ENCODE measurements at regions not wholly inside any gene's neighbourhood (a gene's known extent, or its start where the extent isn't known, plus 50 kb on each side); places are given as distances from the start of the nearest gene placed in this dataset.

GRCh38 chr14:22194664-22195063, 394.4 kb downstream of the DAD1 start:
- H3K27me3 ChIP-seq (ENCODE audit: insufficient read depth, insufficient read length) = no peaks in the 10 kb centered on the region
- no peaks in the 10 kb centered on the region for H3K4me1 ChIP-seq (ENCODE audit: insufficient read depth, insufficient read length)
- no peak overlapping the region for H3K4me3 ChIP-seq (ENCODE audit: insufficient read length, low read depth)
- peaks cover 6% of the 10 kb centered on the region; the same call in 1 of the 2 replicates for H3K9me3 ChIP-seq (ENCODE audit: insufficient read depth, low read length)
- TF ChIP-seq YY1 (IDR thresholded peaks at IDR 0.05; ENCODE audit: insufficient read depth, insufficient read length) = no peak
- TF ChIP-seq ZNF274 (IDR thresholded peaks at IDR 0.05; ENCODE audit: low read depth, low read length) = no peak
- no peak for TF ChIP-seq SUZ12 (IDR thresholded peaks at IDR 0.05; ENCODE audit: extremely low read depth, insufficient read depth, insufficient read length)
- no peak for DNase-seq (ENCODE audit: low read depth, low spot score)
- no peak overlapping the region for H3K9ac ChIP-seq (ENCODE audit: insufficient read length, low read depth)
- H3K36me3 ChIP-seq (ENCODE audit: insufficient read depth, insufficient read length, low read length) = no peaks in the 10 kb centered on the region

DNA sequence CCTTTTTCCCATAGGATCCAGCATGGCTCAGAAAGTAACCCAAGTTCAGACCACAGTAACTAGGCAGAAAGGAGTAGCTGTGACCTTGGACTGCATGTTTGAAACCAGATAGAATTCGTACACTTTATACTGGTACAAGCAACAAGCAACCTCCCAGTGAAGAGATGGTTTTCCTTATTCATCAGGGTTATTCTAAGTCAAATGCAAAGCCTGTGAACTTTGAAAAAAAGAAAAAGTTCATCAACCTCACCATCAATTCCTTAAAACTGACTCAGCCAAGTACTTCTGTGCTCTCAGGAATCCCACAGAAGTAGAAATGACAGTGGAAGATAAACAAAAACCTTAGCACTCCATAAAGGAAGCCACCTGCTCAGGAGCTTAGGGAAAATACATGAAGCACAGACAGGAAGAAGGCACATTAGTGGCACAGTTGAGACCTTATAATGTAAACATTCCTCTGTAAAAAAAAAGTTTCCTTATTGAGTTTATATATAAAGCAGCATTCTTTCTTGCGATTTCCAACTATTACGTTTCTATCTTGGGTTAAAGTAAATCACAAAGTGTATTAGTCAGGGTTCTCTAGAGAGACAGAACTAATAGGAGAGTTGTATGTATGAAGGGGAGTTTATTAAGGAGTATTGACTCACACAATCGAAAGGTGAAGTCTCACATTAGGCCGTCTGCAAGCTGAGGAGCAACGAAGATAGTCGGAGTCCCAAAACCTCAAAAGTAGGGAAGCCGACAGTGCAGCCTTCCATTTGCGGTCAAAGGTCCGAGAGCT, 398.4 kb downstream of the DAD1 start:
- Histone ChIP-seq H3K9ac (ENCODE audit: insufficient read length, low read depth) (no peak overlapping the region), H3K4me3 (ENCODE audit: insufficient read length, low read depth) (no peak overlapping the region), H3K36me3 (ENCODE audit: insufficient read depth, insufficient read length, low read length) (no peaks in the 10 kb centered on the region), H3K27me3 (ENCODE audit: insufficient read depth, insufficient read length) (no peaks in the 10 kb centered on the region), H3K9me3 (ENCODE audit: insufficient read depth, low read length) (no peaks in the 10 kb centered on the region), H3K4me1 (ENCODE audit: insufficient read depth, insufficient read length) (no peaks in the 10 kb centered on the region)
- DNase-seq (ENCODE audit: low read depth, low spot score) = no peak
- TF ChIP-seq ZNF274 (IDR thresholded peaks at IDR 0.05; ENCODE audit: low read depth, low read length) (no peak), SUZ12 (IDR thresholded peaks at IDR 0.05; ENCODE audit: extremely low read depth, insufficient read depth, insufficient read length) (no peak), YY1 (IDR thresholded peaks at IDR 0.05; ENCODE audit: insufficient read depth, insufficient read length) (no peak)

- H3K9me3 ChIP-seq (ENCODE audit: insufficient read depth, low read length) = no peaks in the 10 kb centered on the region
- no peaks in the 10 kb centered on the region for H3K36me3 ChIP-seq (ENCODE audit: insufficient read depth, insufficient read length, low read length)
- TF ChIP-seq SUZ12 (IDR thresholded peaks at IDR 0.05; ENCODE audit: extremely low read depth, insufficient read depth, insufficient read length) (no peak), ZNF274 (IDR thresholded peaks at IDR 0.05; ENCODE audit: low read depth, low read length) (no peak), YY1 (IDR thresholded peaks at IDR 0.05; ENCODE audit: insufficient read depth, insufficient read length) (no peak)
- no peak overlapping the region for H3K9ac ChIP-seq (ENCODE audit: insufficient read length, low read depth)
- no peak overlapping the region for H3K4me3 ChIP-seq (ENCODE audit: insufficient read length, low read depth)
- DNase-seq (ENCODE audit: low read depth, low spot score) = no peak
- no peaks in the 10 kb centered on the region for H3K4me1 ChIP-seq (ENCODE audit: insufficient read depth, insufficient read length)
- H3K27me3 ChIP-seq (ENCODE audit: insufficient read depth, insufficient read length) = no peaks in the 10 kb centered on the region
Observed at GRCh38 chr14:22189881-22190280, 399.1 kb downstream of the DAD1 start.

GRCh38 chr14:22188318-22188717, 400.7 kb downstream of the DAD1 start:
- no peak for TF ChIP-seq YY1 (IDR thresholded peaks at IDR 0.05; ENCODE audit: insufficient read depth, insufficient read length)
- Histone ChIP-seq H3K4me3 (ENCODE audit: insufficient read length, low read depth) (no peak overlapping the region), H3K36me3 (ENCODE audit: insufficient read depth, insufficient read length, low read length) (no peaks in the 10 kb centered on the region), H3K27me3 (ENCODE audit: insufficient read depth, insufficient read length) (no peaks in the 10 kb centered on the region), H3K9ac (ENCODE audit: insufficient read length, low read depth) (no peak overlapping the region), H3K9me3 (ENCODE audit: insufficient read depth, low read length) (no peaks in the 10 kb centered on the region), H3K4me1 (ENCODE audit: insufficient read depth, insufficient read length) (no peaks in the 10 kb centered on the region)
- DNase-seq (ENCODE audit: low read depth, low spot score) = no peak

DNA sequence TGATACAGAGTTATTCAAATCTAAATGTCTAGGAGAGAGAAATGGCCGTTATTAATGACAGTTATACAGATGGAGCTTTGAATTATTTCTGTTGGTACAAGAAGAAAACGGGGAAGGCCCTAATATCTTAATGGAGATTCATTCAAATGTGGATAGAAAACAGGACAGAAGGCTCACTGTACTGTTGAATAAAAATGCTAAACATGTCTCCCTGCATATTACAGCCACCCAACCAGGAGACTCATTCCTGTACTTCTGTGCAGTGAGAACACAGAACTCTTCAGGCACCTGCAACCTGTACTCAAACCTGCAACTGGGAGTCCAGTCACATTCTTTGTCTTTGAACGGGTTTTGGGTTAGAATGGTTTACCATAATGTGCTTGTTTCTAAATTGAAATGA, 403.2 kb downstream of the DAD1 start:
- no peak overlapping the region for H3K4me3 ChIP-seq (ENCODE audit: insufficient read length, low read depth)
- H3K9ac ChIP-seq (ENCODE audit: insufficient read length, low read depth) = no peak overlapping the region
- H3K9me3 ChIP-seq (ENCODE audit: insufficient read depth, low read length) = no peaks in the 10 kb centered on the region
- no peaks in the 10 kb centered on the region for H3K4me1 ChIP-seq (ENCODE audit: insufficient read depth, insufficient read length)
- DNase-seq (ENCODE audit: low read depth, low spot score) = no peak
- H3K27me3 ChIP-seq (ENCODE audit: insufficient read depth, insufficient read length) = no peaks in the 10 kb centered on the region
- TF ChIP-seq YY1 (IDR thresholded peaks at IDR 0.05; ENCODE audit: insufficient read depth, insufficient read length) (no peak), SUZ12 (IDR thresholded peaks at IDR 0.05; ENCODE audit: extremely low read depth, insufficient read depth, insufficient read length) (no peak), ZNF274 (IDR thresholded peaks at IDR 0.05; ENCODE audit: low read depth, low read length) (no peak)
- H3K36me3 ChIP-seq (ENCODE audit: insufficient read depth, insufficient read length, low read length) = no peaks in the 10 kb centered on the region

DNA sequence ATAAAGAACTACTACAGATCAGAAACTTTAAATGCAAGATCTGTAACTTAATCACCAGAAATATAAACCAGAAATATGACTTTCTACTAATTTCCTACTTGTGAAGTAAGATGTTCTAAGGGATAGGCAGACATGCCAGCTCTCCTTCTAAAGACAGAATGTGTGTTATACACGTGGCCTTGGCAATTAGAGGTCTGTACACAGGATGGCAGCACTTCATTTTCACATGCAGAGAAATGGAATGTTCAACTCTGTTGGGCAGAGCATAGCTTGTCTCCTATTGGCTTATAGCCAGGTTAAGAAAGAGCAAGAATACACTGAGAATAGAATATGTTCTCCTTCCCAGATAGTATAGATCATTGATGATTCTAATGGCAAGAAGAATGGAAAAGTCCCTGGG, 403.8 kb downstream of the DAD1 start:
- H3K27me3 ChIP-seq (ENCODE audit: insufficient read depth, insufficient read length) = no peaks in the 10 kb centered on the region
- no peak overlapping the region for H3K4me3 ChIP-seq (ENCODE audit: insufficient read length, low read depth)
- no peaks in the 10 kb centered on the region for H3K9me3 ChIP-seq (ENCODE audit: insufficient read depth, low read length)
- TF ChIP-seq ZNF274 (IDR thresholded peaks at IDR 0.05; ENCODE audit: low read depth, low read length) (no peak), YY1 (IDR thresholded peaks at IDR 0.05; ENCODE audit: insufficient read depth, insufficient read length) (no peak), SUZ12 (IDR thresholded peaks at IDR 0.05; ENCODE audit: extremely low read depth, insufficient read depth, insufficient read length) (no peak)
- H3K9ac ChIP-seq (ENCODE audit: insufficient read length, low read depth) = no peak overlapping the region
- no peaks in the 10 kb centered on the region for H3K36me3 ChIP-seq (ENCODE audit: insufficient read depth, insufficient read length, low read length)
- H3K4me1 ChIP-seq (ENCODE audit: insufficient read depth, insufficient read length) = no peaks in the 10 kb centered on the region
- DNase-seq (ENCODE audit: low read depth, low spot score) = no peak

GRCh38 chr14:22184830-22185168, 404.2 kb downstream of the DAD1 start:
- H3K9me3 ChIP-seq (ENCODE audit: insufficient read depth, low read length) = no peaks in the 10 kb centered on the region
- no peak for DNase-seq (ENCODE audit: low read depth, low spot score)
- no peaks in the 10 kb centered on the region for H3K27me3 ChIP-seq (ENCODE audit: insufficient read depth, insufficient read length)
- H3K4me3 ChIP-seq (ENCODE audit: insufficient read length, low read depth) = no peak overlapping the region
- H3K4me1 ChIP-seq (ENCODE audit: insufficient read depth, insufficient read length) = no peaks in the 10 kb centered on the region
- no peak overlapping the region for H3K9ac ChIP-seq (ENCODE audit: insufficient read length, low read depth)
- TF ChIP-seq YY1 (IDR thresholded peaks at IDR 0.05; ENCODE audit: insufficient read depth, insufficient read length) (no peak), SUZ12 (IDR thresholded peaks at IDR 0.05; ENCODE audit: extremely low read depth, insufficient read depth, insufficient read length) (no peak), ZNF274 (IDR thresholded peaks at IDR 0.05; ENCODE audit: low read depth, low read length) (no peak)
- H3K36me3 ChIP-seq (ENCODE audit: insufficient read depth, insufficient read length, low read length) = no peaks in the 10 kb centered on the region

All from NT2/D1 (cell line).